HL-60/S4 (cell line): ENCODE measurements at regions not wholly inside any gene's neighbourhood (a gene's known extent, or its start where the extent isn't known, plus 50 kb on each side); places are given as distances from the start of the nearest gene placed in this dataset.

Source experiments
- in situ Hi-C: fragments of 300-500 bp; cut with MboI; formaldehyde crosslinking; loops from 2 replicates; pipeline ENCODE4 v1.14.3; 2022; ENCODE audit warnings: low sequenced_read_pairs

DNA sequence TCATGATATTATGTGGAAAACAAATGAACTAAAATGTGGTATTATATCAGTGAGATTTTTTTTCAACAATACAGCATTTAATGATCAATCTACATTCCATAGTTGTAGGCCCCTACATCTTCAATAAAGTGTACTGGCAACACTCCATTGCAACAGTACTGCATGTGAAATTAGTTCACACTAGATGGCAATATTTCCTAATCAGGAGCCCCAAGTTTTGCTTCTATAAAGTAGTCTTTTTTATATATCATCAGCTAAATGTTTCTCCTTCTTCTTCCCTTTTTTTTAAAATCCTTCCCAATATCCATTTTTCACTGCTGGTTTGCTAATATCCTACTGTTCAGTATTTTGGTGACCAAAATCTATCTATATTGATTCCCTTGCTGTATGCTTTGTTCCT, 528.3 kb upstream of the ATXN8OS start:
- in situ Hi-C loops = no loop called here

- in situ Hi-C loops = no loop called here
Observed at GRCh38 chr13:69571606-69572323, 535.9 kb upstream of the ATXN8OS start.

- in situ Hi-C loops = no loop called here
Observed at GRCh38 chr13:69567514-69567913, 540.1 kb upstream of the ATXN8OS start.

GRCh38 chr13:69566104-69566716, 541.4 kb upstream of the ATXN8OS start:
- in situ Hi-C loops = no loop called here

DNA sequence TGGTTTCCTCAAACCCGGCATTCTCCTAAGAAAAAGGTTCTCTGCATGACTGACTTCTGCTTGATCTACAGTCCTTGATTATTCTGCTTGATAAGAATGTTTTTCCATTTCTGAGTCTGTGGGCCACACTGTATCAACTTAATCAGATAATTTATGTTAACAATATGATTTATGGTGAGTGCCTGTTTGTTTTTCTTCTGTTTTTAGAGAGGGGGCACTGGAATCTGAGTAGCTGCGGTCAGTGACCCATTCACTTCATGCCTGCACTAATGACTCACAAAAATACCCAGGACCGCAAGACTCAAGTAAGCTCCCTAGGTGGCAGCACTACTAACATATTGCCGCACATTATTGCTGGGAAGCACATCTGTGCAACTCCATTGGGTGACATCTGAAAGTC, 542.3 kb upstream of the ATXN8OS start:
- in situ Hi-C loops = no loop called here

DNA sequence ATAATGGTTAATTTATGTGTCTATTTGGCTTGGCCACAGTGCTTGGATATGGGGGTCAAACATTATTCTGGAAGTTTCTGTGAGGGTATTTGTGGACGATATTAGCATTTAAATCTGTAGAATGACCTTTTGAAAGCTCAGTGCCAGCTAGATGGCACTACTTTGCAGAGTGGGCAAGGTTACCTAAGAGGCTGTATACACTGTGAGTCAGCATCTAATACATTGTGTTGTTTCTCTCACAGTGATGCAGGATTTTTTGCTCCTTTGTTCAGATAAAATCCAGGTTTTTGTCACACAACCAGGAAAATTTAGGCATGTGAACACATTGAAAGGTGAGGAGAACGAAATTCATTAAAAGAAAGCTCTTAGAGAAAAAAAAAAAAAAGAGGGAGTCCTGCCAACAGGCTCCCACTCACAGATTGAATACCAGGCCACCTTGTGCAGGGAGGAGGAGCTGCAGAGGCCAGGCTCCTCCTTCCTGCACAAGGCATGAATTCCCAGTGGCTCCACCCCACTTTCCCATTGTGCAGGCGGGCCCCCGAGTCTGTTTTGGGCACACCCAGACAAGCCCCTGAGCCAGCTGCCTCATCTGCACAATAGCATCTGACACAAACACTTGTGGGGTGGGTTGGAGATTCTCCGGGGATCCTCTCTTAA, 551.0 kb upstream of the ATXN8OS start:
- in situ Hi-C loops = no loop called here

DNA sequence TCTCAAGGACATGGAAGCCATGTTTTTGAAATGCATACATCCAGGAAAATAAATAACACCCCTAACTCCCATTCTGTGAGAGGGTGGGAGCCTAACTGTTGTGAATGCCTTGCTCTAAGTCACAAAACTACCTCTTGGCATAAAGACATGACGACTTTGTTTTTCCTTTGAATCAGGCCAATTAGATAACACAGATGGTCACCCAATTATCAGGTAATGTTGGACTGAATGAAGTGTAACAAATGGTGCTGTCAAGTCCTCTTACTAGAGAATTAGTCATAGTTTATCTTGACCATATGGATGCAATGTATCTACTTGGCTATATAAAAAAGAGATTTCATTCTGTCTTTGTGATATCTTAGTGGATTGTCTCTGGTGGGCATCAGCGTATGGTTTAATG, 553.6 kb upstream of the ATXN8OS start:
- in situ Hi-C loops = no loop called here

DNA sequence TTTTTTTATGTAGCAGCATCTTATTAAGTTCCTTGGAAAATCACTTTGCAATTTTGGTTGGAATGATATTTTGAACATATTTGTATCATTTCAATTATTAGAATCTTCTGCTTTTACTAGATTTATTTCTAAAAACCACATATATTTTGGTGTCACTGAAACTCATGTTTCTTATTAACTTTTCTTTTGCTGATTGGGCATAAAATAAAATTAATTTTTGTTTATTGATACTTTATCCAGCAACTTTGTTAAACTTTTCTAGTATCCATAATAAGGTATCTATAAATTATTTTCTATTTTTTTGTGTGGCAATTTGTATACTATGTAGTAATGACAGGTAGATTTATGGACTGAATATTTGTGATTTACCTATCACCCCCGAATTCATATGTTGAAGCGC, 556.4 kb upstream of the ATXN8OS start:
- in situ Hi-C loops = no loop called here

GRCh38 chr13:69547780-69548179, 559.8 kb upstream of the ATXN8OS start:
- in situ Hi-C loops = loop anchor here (25.0 kb wide), 2 partner anchors 315 to 1015 kb away; no protein-coding TSS in a partner anchor

DNA sequence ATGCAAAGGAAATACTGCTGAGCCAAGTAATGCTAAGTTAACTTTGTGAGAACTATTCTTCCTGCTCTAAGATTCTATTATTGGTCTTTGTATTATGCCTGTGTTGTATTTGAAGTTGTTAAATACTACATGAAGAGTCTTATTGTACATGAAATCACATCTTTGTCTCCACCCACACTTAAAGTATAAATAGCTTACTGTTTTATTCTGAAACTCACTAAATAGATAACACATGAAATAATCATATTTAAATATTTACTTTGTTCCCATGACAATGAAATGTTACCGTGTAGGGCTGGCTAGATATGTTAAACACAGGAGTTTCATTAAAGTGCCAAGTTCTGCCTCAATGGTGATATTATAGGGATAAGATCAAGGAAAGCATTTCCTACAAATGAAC, 562.1 kb upstream of the ATXN8OS start:
- in situ Hi-C loops = loop anchor here (25.0 kb wide), 2 partner anchors 317 to 1017 kb away; no protein-coding TSS in a partner anchor

DNA sequence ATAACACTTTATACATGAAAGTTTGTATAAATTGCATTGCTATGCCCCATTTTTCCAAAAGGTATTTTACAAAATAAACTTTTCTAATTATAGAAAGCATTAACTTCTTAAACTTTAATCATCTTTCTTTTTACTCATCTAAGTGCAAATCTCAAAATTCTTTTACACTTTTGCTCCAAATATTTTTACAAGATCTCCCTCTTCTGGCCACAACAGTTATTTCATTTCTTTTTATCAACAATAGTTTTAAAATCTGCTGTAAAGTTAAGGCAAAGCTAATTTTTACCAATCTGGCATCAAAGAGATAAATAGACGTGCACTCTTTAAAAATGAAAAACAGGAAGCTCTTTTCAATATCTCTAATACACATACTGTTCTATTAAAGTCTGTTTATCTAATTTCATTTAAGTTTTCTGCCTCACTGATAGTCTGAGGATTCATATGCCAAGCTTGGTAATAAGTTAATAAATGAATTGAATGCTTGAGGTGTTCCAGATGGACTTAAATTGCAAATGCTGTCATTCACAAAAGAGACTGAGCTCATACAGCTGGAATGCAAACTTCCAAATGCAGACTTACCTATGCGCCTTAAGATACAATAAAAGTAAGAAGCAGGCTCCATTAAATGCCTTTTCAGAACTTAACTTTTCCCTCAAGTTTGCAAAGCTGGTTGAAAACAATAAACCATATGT, 583.0 kb upstream of the ATXN8OS start:
- in situ Hi-C loops = loop anchor here (25.0 kb wide), 2 partner anchors 338 to 1038 kb away; no protein-coding TSS in a partner anchor

GRCh38 chr13:69496981-69497380, 610.6 kb upstream of the ATXN8OS start:
- in situ Hi-C loops = no loop called here

DNA sequence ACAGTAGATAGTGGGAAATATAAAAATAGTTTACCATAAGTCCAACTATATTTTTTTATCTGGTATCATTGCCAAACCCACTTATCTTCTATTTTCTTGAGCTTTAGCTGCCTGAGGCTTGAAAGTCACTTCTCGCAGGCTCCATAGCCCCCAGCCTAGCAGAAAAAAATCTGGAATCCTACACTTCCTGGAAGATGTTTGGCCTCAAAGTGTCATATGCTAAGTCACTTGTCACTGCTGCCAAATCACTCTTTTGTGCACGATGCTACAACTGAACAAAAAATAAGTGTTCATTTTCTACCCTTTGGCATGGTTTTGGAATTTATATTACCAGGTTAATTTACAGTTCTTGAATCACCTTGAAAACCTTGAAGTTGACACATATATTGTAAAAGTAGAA, 612.5 kb upstream of the ATXN8OS start:
- in situ Hi-C loops = no loop called here

DNA sequence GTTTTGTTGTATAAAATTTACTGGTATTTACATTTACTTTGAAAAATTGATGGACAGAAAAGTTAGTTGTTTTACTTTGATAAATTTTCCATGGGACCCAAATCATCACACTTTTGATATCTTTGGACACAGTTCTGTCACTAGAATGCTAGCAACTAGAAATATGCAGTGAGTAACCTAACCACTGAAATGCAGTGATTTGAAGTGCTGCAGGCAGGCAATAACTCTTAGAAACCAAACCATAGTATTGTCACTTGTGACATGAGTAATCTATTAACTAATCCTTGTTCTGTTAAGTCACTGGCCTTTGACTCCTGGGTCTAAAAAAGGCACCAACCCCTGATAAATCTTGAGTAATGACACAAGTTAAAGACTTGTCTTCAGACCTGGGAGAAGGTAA, 620.0 kb upstream of the ATXN8OS start:
- in situ Hi-C loops = no loop called here

- in situ Hi-C loops = no loop called here
Observed at GRCh38 chr13:69485991-69486592, 621.5 kb upstream of the ATXN8OS start.

GRCh38 chr13:69477451-69477850, 630.2 kb upstream of the ATXN8OS start:
- in situ Hi-C loops = no loop called here

GRCh38 chr13:69474011-69474685, 633.5 kb upstream of the ATXN8OS start:
- in situ Hi-C loops = no loop called here

GRCh38 chr13:69468624-69469023, 639.0 kb upstream of the ATXN8OS start:
- in situ Hi-C loops = no loop called here

DNA sequence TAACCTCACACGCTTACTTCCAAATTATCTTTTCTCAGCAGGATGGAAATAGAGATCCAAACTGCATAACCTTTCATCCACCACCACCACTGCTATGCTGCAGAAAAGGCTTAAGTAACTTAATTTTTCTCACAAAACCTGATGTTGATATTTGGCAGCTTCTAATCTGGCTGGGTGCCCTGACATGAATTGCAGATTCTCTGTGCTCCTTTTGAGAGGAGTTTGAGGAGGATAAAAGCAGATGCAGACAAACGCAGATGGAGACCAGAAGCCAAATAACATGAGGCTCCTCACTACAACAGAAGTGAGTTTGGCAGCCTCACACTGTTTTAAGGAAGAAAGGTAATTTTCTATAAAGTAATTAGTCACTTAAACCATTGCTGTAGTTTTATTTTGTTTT, 646.2 kb upstream of the ATXN8OS start:
- in situ Hi-C loops = no loop called here

DNA sequence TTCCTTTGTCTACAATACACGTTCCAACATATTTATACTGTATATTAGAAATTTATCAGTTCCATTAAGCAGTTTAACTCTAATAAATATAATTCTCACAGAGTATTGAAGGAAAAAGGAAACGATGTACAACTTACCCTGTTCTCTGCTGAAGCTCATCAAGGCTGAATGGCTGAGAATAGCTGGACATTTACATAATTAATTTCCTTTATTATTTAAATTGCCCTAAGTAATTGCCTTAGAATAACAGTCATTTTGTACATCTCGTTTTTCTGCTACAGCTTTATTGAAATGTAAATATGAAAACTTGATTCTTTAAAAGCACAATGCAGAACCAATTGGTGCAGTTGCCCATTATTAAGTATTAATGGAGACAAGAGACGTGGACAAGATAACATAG, 648.3 kb upstream of the ATXN8OS start:
- in situ Hi-C loops = no loop called here

DNA sequence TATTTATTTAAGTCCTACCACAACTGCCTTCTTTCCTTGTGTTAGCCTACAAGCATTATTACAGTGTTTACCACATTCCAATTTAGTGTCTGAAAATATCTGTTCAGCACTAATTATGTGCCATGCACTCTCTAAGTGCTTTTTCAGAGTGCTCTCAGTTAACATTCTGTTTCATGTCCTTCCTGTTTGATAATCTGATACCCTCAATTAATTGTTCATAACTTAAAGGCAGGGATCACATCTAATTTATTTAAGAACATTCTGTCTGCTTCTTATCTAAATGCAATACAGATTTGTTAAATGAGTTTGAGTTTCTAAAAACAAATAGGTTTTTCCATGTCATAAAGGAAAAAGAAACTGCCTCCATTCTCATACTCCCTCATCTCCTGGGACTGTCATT, 649.6 kb upstream of the ATXN8OS start:
- in situ Hi-C loops = no loop called here
